Esophagus muscularis mucosa (tissue), 4 donors: ENCODE measurements at regions not wholly inside any gene's neighbourhood (a gene's known extent, or its start where the extent isn't known, plus 50 kb on each side); places are given as distances from the start of the nearest gene placed in this dataset.

Source experiments
- DNase-seq: peaks from one replicate; pipeline ENCODE4 v3.0.0-alpha.2; 2017; ENCODE audit errors: extremely low spot score
- H3K27ac ChIP-seq, 4 donors: fragments of 200-600 bp; sonication (generic); replicated peaks in 1 of 4; 1 replicate in 3 of 4; 2 replicates in 1 of 4; pipeline ENCODE4 v1.5.1; 2016 to 2019; ENCODE audit warnings: mild to moderate bottlenecking in 1 of 4
- H3K27me3 ChIP-seq, 4 donors: fragments of 200-600 bp; sonication (generic); one replicate each; pipeline versions ENCODE4 v1.5.1 to v1.6.0; 2016 to 2019
- H3K36me3 ChIP-seq, 4 donors: fragments of 200-600 bp; sonication (generic); one replicate each; pipeline ENCODE4 v1.5.1; 2016 to 2019
- H3K4me1 ChIP-seq, 4 donors: fragments of 200-600 bp; sonication (generic); one replicate each; pipeline ENCODE4 v1.5.1; 2016 to 2019
- H3K4me3 ChIP-seq, 4 donors: fragments of 200-600 bp; sonication (generic); 1 replicate in 2 of 4; 2 replicates in 2 of 4; pipeline ENCODE4 v1.5.1; 2016 to 2019; ENCODE audit warnings: mild to moderate bottlenecking in 4 of 4, moderate library complexity in 1 of 4
- H3K9me3 ChIP-seq, 4 donors: fragments of 200-600 bp; sonication (generic); 1 replicate in 3 of 4; 2 replicates in 1 of 4; pipeline ENCODE4 v1.5.1; 2016 to 2019
- EP300 ChIP-seq: sonication (generic); formaldehyde crosslinking; IDR thresholded peaks from one replicate; pipeline ENCODE4 v1.6.1; 2017; ENCODE audit warnings: antibody characterized with exemption
- POLR2A ChIP-seq: fragments of 450-650 bp; IDR thresholded peaks from one replicate; pipeline ENCODE4 v1.6.1; 2017; ENCODE audit warnings: antibody characterized with exemption, moderate library complexity, mild to moderate bottlenecking, low read depth
- POLR2AphosphoS5 ChIP-seq, 2 donors: sonication (generic); formaldehyde crosslinking; IDR thresholded peaks; one replicate each; pipeline ENCODE4 v1.6.1; 2017; ENCODE audit warnings: antibody characterized with exemption in 2 of 2
- WGBS: methylation state at CpG from one replicate; pipeline ENCODE4 v1.1.5; 2018; 5-methylcytosine and 5-hydroxymethylcytosine counted together
- intact Hi-C: fragments of 100-400 bp; cut with DNase I; formaldehyde crosslinking; loops from one replicate; pipeline ENCODE4 v1.15.1; 2023
- TF ChIP-seq, protein P1 (sequence below), 3 experiments: fragments of 200-600 bp in 2 of 3; fragments of 450-650 bp in 1 of 3; sonication (generic) in 2 of 3; IDR thresholded peaks; one replicate each; pipeline ENCODE4 v1.5.1; 2017 to 2019; ENCODE audit warnings: antibody characterized with exemption in 3 of 3, mild to moderate bottlenecking in 2 of 3, moderate library complexity in 1 of 3

DNA sequence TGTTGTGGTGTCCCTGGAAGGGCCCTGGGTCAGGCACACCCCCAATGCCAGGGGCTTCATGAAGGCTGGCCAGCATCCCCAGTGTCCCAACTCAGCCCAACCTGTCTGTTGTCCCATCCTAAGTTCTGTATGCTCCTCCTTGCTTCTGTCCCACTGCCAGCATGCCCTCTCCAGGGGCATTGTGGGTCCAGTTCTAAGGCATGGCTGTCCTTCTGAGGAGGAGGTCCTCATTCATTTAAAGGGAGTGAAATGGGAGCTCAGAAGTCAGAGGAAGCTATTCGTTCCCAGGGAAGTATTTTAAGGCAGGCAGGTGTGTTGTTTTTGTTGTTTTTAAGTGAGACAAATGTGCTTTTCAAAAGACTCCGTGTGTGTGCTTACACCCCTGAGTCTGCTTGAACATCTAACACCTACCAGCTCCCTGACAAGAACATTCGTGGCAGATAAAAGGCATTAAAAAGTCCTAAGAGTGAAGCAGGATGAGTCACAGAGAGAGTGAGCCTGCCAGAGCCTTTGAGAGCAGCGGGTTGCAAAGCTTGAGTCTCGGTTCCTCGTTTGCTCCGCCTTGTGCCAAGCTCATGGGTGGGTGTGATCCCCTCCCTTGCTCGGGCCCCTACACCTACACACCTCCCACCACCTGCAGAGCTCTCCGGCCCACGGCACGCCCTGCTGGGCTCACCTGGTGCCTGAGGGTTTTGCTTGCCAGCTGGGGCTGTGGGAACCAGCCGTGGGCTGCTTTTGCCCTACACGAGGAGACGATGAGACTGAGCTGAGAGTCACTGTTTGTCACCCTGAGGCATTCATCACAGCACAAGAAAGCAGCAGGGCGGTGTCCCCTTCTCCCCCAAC is 183.4 kb upstream of the TOPAZ1 start:
- WGBS: 22% methylated on average over 15 of the region's 15 CpGs
- no peak for DNase-seq
- Histone ChIP-seq H3K4me3 (no peak overlapping the region), H3K36me3 (no peaks in the 10 kb centered on the region), H3K9me3 (no peaks in the 10 kb centered on the region), H3K27ac (no peak overlapping the region), H3K4me1 (peaks cover 0 to 4% (median 2%) of the 10 kb centered on the region in 4 donors), H3K27me3 (peaks cover 0 to 75% (median 0%) of the 10 kb centered on the region in 4 donors)
- TF ChIP-seq POLR2AphosphoS5 (IDR thresholded peaks at IDR 0.05) (no peak), POLR2A (no peak), EP300 (no peak)
- TF ChIP-seq, protein P1, sequence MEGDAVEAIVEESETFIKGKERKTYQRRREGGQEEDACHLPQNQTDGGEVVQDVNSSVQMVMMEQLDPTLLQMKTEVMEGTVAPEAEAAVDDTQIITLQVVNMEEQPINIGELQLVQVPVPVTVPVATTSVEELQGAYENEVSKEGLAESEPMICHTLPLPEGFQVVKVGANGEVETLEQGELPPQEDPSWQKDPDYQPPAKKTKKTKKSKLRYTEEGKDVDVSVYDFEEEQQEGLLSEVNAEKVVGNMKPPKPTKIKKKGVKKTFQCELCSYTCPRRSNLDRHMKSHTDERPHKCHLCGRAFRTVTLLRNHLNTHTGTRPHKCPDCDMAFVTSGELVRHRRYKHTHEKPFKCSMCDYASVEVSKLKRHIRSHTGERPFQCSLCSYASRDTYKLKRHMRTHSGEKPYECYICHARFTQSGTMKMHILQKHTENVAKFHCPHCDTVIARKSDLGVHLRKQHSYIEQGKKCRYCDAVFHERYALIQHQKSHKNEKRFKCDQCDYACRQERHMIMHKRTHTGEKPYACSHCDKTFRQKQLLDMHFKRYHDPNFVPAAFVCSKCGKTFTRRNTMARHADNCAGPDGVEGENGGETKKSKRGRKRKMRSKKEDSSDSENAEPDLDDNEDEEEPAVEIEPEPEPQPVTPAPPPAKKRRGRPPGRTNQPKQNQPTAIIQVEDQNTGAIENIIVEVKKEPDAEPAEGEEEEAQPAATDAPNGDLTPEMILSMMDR (IDR thresholded peaks at IDR 0.05): no peak
- intact Hi-C loops: no loop called here

DNA sequence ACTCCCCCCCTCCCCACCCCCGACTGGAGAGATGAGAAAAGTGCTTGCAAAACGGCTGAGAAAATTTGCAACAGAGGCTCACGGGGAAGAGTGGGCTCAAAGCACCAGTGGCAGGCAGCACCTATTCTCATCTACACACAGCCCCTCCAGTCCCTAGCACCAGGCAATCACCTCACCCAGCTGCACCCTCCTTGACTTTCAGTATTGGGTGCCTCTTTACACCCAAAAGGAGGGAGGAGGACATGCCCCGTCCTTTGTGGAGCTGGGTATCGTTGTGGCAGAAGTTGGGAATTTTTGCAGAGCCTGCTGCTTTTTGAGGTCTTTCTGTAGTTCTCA is 182.8 kb upstream of the TOPAZ1 start:
- TF ChIP-seq POLR2AphosphoS5 (IDR thresholded peaks at IDR 0.05) (no peak), POLR2A (no peak), EP300 (no peak)
- TF ChIP-seq, protein P1 (IDR thresholded peaks at IDR 0.05): no peak
- intact Hi-C loops: no loop called here
- no peaks in the 10 kb centered on the region for H3K36me3 ChIP-seq
- 60% methylated on average over 5 of the region's 5 CpGs for WGBS
- no peak overlapping the region for H3K4me3 ChIP-seq
- no peaks in the 10 kb centered on the region for H3K9me3 ChIP-seq
- H3K27me3 ChIP-seq: peaks cover 0 to 73% (median 0%) of the 10 kb centered on the region in 4 donors
- H3K4me1 ChIP-seq: peaks cover 0 to 4% (median 2%) of the 10 kb centered on the region in 4 donors
- no peak for DNase-seq
- H3K27ac ChIP-seq: no peak overlapping the region

DNA sequence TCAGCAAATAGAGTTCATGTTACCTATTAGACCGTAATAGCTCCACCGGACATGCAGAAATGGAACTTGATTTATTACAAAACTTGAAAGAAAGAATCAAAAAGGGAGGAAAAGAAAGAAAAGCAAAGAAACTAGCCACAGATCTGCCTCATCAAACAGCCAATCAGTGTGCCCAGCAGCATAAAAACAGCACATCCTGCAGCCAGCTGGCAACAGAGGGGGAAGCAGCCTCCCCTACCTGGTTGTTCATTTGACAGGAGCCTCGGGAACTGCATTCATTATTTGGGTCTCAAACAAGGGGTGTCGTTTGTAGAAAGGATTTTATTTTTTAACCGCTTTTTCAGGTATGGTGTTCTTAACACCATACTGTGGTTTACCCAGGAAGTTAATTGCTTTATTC is 181.5 kb upstream of the TOPAZ1 start:
- Histone ChIP-seq H3K4me3 (no peak overlapping the region), H3K27ac (no peak overlapping the region), H3K9me3 (no peaks in the 10 kb centered on the region), H3K36me3 (no peaks in the 10 kb centered on the region), H3K4me1 (peaks cover 0 to 4% (median 2%) of the 10 kb centered on the region in 4 donors), H3K27me3 (peaks cover 0 to 73% (median 0%) of the 10 kb centered on the region in 4 donors)
- 74% methylated on average over 5 of the region's 5 CpGs for WGBS
- intact Hi-C loops: no loop called here
- no peak for DNase-seq
- TF ChIP-seq EP300 (no peak), POLR2AphosphoS5 (IDR thresholded peaks at IDR 0.05) (no peak), POLR2A (no peak)
- TF ChIP-seq, protein P1 (IDR thresholded peaks at IDR 0.05): no peak

DNA sequence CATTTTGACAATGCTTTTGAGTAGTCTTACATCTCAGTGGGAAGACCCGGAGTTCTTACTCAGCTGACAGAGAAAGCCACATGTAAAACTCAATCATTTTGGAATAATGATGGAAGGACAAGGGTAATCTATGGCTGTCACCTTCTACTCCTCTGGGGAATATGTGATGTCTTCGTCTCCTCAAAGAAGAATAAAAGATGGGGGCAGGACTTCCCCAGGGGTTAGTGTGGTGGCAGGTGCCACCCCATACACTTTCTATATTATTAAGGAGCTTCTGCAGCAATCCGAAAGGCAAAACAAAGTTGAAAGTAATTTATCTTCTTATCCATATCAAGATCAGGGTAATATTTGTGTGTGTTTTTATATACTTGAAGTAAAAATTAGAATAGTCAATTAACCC is 180.4 kb upstream of the TOPAZ1 start:
- Histone ChIP-seq H3K9me3 (no peaks in the 10 kb centered on the region), H3K4me1 (peaks cover 0 to 4% (median 4%) of the 10 kb centered on the region in 4 donors), H3K27me3 (peaks cover 0 to 71% (median 0%) of the 10 kb centered on the region in 4 donors), H3K4me3 (no peak overlapping the region), H3K27ac (no peak overlapping the region), H3K36me3 (no peaks in the 10 kb centered on the region)
- 72% methylated on average over 3 of the region's 3 CpGs for WGBS
- TF ChIP-seq POLR2A: no peak
- TF ChIP-seq POLR2AphosphoS5 (IDR thresholded peaks at IDR 0.05): no peak
- TF ChIP-seq, protein P1 (IDR thresholded peaks at IDR 0.05): no peak
- no peak for TF ChIP-seq EP300
- intact Hi-C loops: no loop called here
- DNase-seq: no peak

DNA sequence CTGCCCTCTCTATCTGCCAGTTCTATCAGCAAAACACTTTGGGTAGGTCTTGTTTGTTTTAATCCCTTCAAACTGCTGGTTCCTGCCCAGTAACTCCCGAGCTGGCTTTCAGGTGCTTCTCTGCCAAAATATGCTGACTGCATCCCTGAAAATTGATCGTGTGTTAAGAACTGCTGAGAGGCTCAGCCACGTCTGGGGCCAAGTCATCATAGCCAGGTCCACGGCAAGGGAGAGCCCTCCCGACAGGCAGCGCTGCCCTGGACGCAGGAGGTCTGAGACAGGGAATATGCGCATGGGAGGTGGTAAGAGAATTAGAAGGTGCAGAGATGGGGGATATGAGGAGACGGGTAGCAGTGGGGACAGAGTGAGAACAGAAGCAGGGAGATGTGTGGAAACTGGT is 179.7 kb upstream of the TOPAZ1 start:
- Histone ChIP-seq H3K9me3 (no peaks in the 10 kb centered on the region), H3K4me3 (no peak overlapping the region), H3K27ac (no peak overlapping the region), H3K4me1 (peaks cover 0 to 4% (median 4%) of the 10 kb centered on the region in 4 donors), H3K36me3 (no peaks in the 10 kb centered on the region), H3K27me3 (peaks cover 0 to 64% (median 0%) of the 10 kb centered on the region in 4 donors)
- WGBS: 41% methylated on average over 9 of the region's 9 CpGs
- DNase-seq: no peak
- TF ChIP-seq POLR2AphosphoS5 (IDR thresholded peaks at IDR 0.05) (no peak), EP300 (no peak), POLR2A (no peak)
- TF ChIP-seq, protein P1 (IDR thresholded peaks at IDR 0.05): no peak
- intact Hi-C loops: no loop called here
